IPS-NIHi7 (cell line): ENCODE measurements at regions not wholly inside any gene's neighbourhood (a gene's known extent, or its start where the extent isn't known, plus 50 kb on each side); places are given as distances from the start of the nearest gene placed in this dataset.
A peak's percentile ranks its signal among the peaks of the same experiment; 100 is the strongest.
"Not testable (repeated sequence)": the region's sequence is repeated elsewhere in the genome, so short reads cannot be mapped to it uniquely, and the experiment has no call there.

ENCODE experiments used
- DNase-seq: peaks from one replicate; pipeline ENCODE4 v3.0.0; 2012; ENCODE audit warnings: mixed read lengths; ENCODE audit errors: extremely low spot score

- DNase-seq: not testable (repeated sequence)
Observed at GRCh38 chr9:105022545-105022944, 94.6 kb upstream of the ABCA1 start.

- DNase-seq: no peak
Observed at GRCh38 chr9:105023788-105024187, 95.8 kb upstream of the ABCA1 start.

- DNase-seq: no peak
Observed at GRCh38 chr9:105024529-105024928, 96.6 kb upstream of the ABCA1 start.

- DNase-seq: no peak
Observed at GRCh38 chr9:105026451-105026850, 98.5 kb upstream of the ABCA1 start.

GRCh38 chr9:105027084-105027483, 99.1 kb upstream of the ABCA1 start:
- DNase-seq: no peak

GRCh38 chr9:105030285-105030684, 102.3 kb upstream of the ABCA1 start:
- DNase-seq: no peak

DNA sequence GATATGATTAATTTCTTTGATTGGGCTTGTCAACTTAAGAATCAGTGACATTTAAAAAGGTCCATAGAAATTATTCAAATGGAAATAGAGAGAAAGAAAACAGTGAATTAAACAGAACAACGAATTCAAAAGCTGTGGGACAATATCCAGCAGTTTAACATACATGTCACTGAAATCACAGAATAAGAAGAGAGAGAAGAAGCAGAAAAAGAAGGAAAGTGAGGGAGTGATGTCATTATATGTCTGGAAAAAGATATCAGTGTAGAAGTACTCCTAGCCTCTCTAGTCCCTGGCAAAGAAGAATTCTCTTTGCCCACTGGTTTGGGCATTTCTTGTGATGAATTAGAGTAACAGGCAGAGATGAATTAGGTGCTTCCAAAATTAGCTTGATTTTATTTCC, 109.2 kb upstream of the ABCA1 start:
- no peak for DNase-seq

DNA sequence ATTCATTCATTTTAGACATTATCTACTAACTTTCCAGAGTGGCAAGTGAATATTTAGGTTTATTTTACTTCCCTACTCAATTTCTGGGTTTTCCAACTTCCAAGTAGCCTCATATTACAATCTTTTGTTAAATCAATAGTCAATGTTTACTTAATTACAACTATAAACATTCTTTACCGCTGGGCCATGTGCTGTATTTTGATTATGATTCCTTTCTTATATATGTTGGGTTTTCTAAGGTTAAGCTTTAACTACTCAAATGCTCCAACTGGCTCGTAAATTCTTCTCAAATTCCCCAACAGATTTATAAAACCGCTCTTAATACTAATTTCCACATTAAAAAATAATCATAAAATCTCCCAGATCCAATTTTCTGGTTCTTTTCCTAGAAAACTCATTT, 110.1 kb upstream of the ABCA1 start:
- DNase-seq: no peak

DNA sequence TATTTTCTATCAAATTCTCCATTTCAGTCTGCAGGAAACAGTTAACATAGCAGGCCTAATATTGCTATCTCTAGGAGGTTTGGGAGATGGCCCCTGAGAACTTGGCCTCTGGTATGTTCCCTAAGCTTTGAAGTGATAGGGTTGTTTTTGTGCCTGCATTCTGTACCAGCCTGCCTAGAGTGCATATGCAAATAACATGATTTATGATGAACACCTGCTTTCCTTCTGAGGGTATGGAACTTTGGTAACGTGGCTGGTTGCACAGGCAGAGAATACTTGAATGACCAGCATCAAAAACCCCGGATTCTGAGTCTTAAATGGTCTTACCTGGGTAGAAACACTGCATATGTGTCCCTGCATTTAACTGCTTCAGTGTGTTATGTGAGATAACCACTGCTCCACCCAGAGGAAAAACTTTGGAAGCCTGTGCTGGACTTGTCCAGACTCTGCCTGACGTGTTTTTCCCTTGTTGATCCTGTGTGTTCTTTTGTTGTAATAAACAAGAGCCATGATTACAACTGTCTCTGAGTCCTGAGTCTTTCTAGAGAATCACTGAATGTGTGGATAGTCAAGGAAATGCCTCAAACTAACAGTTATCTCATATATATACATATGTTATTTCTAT, 111.3 kb upstream of the ABCA1 start:
- DNase-seq: no peak

GRCh38 chr9:105043370-105043936, 115.5 kb upstream of the ABCA1 start:
- DNase-seq: no peak

DNA sequence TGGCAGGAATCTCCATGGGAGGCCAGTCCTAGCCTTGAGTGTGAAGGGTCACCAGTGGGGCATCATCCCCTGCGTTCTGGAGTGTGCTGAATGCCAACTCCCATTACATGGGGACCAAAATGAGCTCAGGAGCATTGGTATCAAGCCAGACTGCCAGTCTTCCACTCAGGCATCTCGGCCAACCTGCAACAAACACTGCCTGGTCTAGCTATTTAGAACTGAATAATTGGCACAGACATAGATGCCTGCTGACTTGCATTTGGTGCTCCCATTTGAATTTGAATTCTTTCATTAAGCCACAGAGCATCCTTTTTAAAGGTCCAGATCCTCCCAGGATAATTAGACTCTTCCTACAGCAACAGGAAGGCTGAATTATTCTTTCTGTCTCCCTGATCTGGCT, 116.6 kb upstream of the ABCA1 start:
- no peak for DNase-seq

- no peak for DNase-seq
Observed at GRCh38 chr9:105046907-105047741, 119.2 kb upstream of the ABCA1 start.

GRCh38 chr9:105047742-105048041, 119.7 kb upstream of the ABCA1 start:
- no peak for DNase-seq

DNA sequence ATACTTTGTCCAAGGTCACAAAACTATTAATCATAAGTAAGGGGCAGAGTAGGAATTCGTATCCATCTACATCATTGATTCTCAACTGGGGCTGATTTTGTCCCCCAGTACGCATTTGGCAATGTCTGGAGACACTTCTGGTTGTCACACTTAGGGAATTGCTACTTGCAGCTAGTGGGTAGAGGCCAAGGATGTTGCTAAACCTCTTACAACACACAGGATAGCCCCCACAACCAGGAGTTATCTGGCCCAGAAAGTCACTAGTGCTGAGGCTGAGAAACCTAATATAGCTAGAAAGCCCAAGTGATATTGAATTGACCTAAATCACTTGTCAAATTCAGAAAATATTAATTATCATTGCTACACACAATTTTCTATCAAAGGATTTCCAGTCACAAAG, 120.4 kb upstream of the ABCA1 start:
- no peak for DNase-seq

DNA sequence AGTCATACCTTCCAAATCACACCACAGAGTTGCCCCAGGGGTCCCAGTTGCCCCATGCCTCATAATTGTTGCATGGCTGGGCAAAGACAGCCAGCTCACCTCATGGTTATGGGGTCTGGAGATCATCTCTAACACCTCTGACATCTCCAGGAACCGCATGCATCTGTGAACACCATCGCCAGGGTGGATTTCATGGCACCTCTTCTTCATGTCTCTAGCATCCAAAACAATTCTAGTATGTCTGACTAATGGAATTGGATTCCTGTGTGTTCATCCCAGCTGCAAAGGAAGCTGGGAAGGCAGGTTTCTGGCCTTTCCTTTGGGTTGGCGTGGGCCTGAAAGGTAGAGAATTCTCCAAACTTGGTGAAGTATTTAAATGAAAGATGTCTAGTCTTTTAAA, 122.3 kb upstream of the ABCA1 start:
- DNase-seq: no peak

GRCh38 chr9:105051897-105052296, 123.9 kb upstream of the ABCA1 start:
- no peak for DNase-seq

DNA sequence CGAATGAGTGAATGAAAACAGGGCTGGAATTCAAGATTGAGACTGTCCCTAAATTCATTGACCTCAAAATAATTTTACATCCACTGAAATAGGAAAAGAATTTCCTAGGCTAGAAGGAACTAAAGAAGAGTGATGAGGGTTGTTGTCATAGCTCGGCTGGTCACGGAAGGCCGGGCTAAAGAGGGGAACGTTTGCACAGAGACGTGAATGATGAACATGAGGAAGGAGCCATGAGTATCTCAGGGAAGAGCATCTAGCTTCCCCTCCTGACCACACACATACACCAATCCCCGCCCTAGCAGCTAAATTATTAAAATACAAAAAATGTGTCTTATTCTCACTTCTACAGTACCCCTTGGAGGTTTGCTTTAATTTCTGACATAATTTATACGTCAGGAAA, 124.4 kb upstream of the ABCA1 start:
- no peak for DNase-seq

GRCh38 chr9:105053209-105053652, 125.3 kb upstream of the ABCA1 start:
- DNase-seq: no peak

GRCh38 chr9:105054491-105054890, 126.5 kb upstream of the ABCA1 start:
- peak; percentile 21 for DNase-seq

DNA sequence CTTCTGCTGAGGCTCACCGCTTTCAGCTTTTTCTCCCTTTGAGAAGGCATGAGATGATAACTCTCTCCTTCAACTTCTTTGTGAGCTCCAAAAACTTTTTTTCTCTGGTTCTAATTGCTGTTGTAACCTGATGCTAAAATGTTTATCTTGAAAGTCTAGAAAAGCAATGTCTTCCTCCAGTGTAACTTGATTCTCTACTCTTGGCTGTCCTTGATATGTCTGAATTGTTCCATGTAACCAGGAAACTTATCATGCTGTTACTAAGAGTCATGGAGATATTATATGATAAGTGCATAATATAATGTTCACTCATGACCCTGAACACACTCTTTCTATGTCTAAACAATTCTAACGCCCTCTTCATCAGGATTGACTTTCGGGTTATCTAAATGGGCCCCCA, 128.0 kb upstream of the ABCA1 start:
- no peak for DNase-seq

- no peak for DNase-seq
Observed at GRCh38 chr9:105057551-105057950, 129.6 kb upstream of the ABCA1 start.

DNA sequence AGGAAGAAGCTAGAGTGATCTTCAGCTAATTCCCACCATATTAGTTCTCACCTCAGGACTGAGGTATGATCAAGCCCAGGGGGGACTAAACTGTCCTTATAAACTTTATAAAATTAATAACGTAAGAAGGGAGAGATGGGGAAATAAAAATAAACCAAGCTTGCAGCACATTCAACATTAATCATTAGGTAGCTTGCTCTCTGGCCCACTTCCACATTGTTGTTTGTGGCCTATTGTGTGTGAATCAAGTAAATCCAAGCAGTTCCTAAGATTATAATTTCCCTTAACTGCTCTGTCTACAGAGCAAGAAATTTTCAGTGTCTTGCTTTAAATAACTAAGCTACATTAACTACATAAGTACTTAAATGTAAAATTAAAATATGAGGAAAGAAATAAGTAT, 131.3 kb upstream of the ABCA1 start:
- no peak for DNase-seq

DNA sequence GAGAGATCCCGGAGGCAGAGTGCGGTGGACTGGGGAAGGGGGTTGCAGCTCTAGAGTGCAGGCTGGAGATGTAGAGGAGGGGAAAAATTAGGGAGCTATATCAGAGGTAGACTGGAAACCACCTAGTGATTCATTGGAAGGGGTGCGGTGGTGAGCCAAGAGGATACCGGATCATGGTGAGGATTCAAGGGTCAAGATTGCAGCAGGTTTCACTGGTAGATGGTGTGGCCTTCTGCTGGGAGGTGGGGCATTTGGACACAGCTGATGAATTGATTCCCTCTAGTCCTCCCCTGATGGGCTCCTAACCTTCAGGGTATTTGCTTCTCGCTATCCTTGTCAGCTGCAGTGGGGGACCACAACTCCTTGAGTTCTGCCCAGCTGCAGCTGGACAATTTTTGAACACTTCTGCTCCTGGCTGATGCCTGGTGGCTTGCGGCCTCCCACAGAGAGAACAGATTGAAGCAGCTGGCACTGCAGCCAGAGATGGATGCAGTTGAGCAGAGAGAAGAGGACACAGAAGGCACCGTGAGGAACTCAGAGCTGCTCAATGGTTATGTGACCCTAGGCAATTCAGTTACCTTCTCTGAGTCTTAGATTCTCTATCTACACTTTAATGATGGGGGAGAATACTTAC, 134.4 kb upstream of the ABCA1 start:
- no peak for DNase-seq
